GM23338 (cell line): ENCODE measurements at regions not wholly inside any gene's neighbourhood (a gene's known extent, or its start where the extent isn't known, plus 50 kb on each side); places are given as distances from the start of the nearest gene placed in this dataset.

Experiments
- ATAC-seq: fragments of 200-7000 bp; cut with Tn5 transposase; 3 replicates; pipeline ENCODE4 v1.9.1; 2020
- DNase-seq: peaks from one replicate; pipeline ENCODE4 v3.0.0-alpha.2; 2015; ENCODE audit warnings: low spot score
- H2AFZ ChIP-seq: fragments of 200-600 bp; sonication (generic); 2 replicates; pipeline ENCODE4 v1.8.0; 2016; ENCODE audit warnings: antibody characterized with exemption, mild to moderate bottlenecking, moderate library complexity
- H3F3A ChIP-seq: fragments of 200-600 bp; sonication (generic); replicated peaks from 2 replicates; pipeline ENCODE4 v1.8.0; 2017; ENCODE audit warnings: antibody characterized with exemption, mixed run types, low read depth
- H3K27ac ChIP-seq: fragments of 200-600 bp; sonication (generic); 2 replicates; pipeline ENCODE4 v1.6.1; 2016; ENCODE audit warnings: low read depth
- H3K27me3 ChIP-seq: fragments of 200-600 bp; sonication (generic); 2 replicates; pipeline ENCODE4 v1.8.0; 2016; ENCODE audit warnings: mild to moderate bottlenecking, mixed run types, moderate library complexity; ENCODE audit not compliant: insufficient read depth
- H3K36me3 ChIP-seq: fragments of 200-600 bp; sonication (generic); 2 replicates; pipeline ENCODE4 v1.8.0; 2016; ENCODE audit warnings: mild to moderate bottlenecking; ENCODE audit not compliant: insufficient read depth
- H3K4me1 ChIP-seq: fragments of 200-600 bp; sonication (generic); 2 replicates; pipeline ENCODE4 v1.8.0; 2016; ENCODE audit warnings: mild to moderate bottlenecking, moderate library complexity; ENCODE audit not compliant: insufficient read depth
- H3K4me2 ChIP-seq: fragments of 200-600 bp; sonication (generic); 2 replicates; pipeline ENCODE4 v1.7.1; 2017; ENCODE audit warnings: mixed run types
- H3K4me3 ChIP-seq: fragments of 200-600 bp; sonication (generic); 2 replicates; pipeline ENCODE4 v1.6.1; 2016; ENCODE audit warnings: mixed run types
- H3K79me2 ChIP-seq: fragments of 200-600 bp; sonication (generic); replicated peaks from 2 replicates; pipeline ENCODE4 v1.8.0; 2017; ENCODE audit warnings: mild to moderate bottlenecking; ENCODE audit not compliant: insufficient read depth
- H3K9me2 ChIP-seq: fragments of 200-600 bp; sonication (generic); 2 replicates; pipeline ENCODE4 v1.8.0; 2017; ENCODE audit not compliant: insufficient read depth
- H4K20me1 ChIP-seq: fragments of 200-600 bp; sonication (generic); replicated peaks from 2 replicates; pipeline ENCODE4 v1.8.0; 2017; ENCODE audit warnings: mild to moderate bottlenecking; ENCODE audit not compliant: insufficient read depth
- H3K27ac Mint-ChIP-seq: 2 replicates; pipeline ENCODE4 v1.8.0; 2020; ENCODE audit warnings: inconsistent platforms, mild to moderate bottlenecking, moderate library complexity, mixed read lengths
- H3K27me3 Mint-ChIP-seq: 3 replicates; pipeline ENCODE4 v1.8.0; 2022; ENCODE audit warnings: low read depth, mild to moderate bottlenecking, moderate library complexity, mixed read lengths, inconsistent platforms; ENCODE audit not compliant: insufficient read depth, poor library complexity
- H3K36me3 Mint-ChIP-seq: 3 replicates; pipeline ENCODE4 v1.8.0; 2021; ENCODE audit warnings: low read depth, mild to moderate bottlenecking, inconsistent platforms, moderate library complexity, mixed read lengths
- H3K4me1 Mint-ChIP-seq: 3 replicates; pipeline ENCODE4 v1.8.0; 2020; ENCODE audit warnings: mild to moderate bottlenecking, inconsistent platforms, mixed read lengths
- H3K4me3 Mint-ChIP-seq: 3 replicates; pipeline ENCODE4 v1.8.0; 2021; ENCODE audit warnings: moderate library complexity, mild to moderate bottlenecking, inconsistent platforms, mixed read lengths
- H3K9me3 Mint-ChIP-seq: 3 replicates; pipeline ENCODE4 v1.8.0; 2020; ENCODE audit warnings: moderate library complexity, mild to moderate bottlenecking, inconsistent platforms, mixed read lengths
- CTCF ChIP-seq, 2 experiments: fragments of 200-600 bp in 1 of 2; sonication (generic) in 1 of 2; conservative IDR thresholded peaks; 2 replicates each; pipeline versions ENCODE4 v1.5.1 to v1.6.1; 2016 to 2017; ENCODE audit warnings: antibody characterized with exemption in 2 of 2, low read depth in 2 of 2, mild to moderate bottlenecking in 2 of 2, moderate library complexity in 1 of 2
- ETS1 ChIP-seq: IDR thresholded peaks from 2 replicates; pipeline ENCODE4 v1.6.1; 2016; ENCODE audit warnings: antibody characterized with exemption
- ZNF331 ChIP-seq: fragments of 250-450 bp; sonication (Bioruptor Pico); IDR thresholded peaks from 2 replicates; pipeline ENCODE4 v1.5.0; 2020; ENCODE audit warnings: low read depth, mild to moderate bottlenecking, moderate library complexity
- ZNF462 ChIP-seq: fragments of 250-450 bp; sonication (Bioruptor Pico); IDR thresholded peaks from 2 replicates; pipeline ENCODE4 v1.5.0; 2020; ENCODE audit warnings: mild to moderate bottlenecking, moderate library complexity

GRCh38 chr15:35752134-35752466, 206.1 kb upstream of the DPH6 start:
- Histone ChIP-seq H3K79me2 (no peaks in the 10 kb centered on the region), H3K4me1 (no peaks in the 10 kb centered on the region), H3F3A (no peaks in the 10 kb centered on the region), H3K36me3 (no peaks in the 10 kb centered on the region), H4K20me1 (no peaks in the 10 kb centered on the region), H2AFZ (no peak overlapping the region), H3K4me3 (no peak overlapping the region), H3K27me3 (no peaks in the 10 kb centered on the region), H3K27ac (no peak overlapping the region), H3K4me2 (no peak overlapping the region), H3K9me2 (peaks cover 4% of the 10 kb centered on the region; the same call in 1 of the 2 replicates)
- Mint-ChIP-seq H3K4me1 (peaks cover 14% of the 10 kb centered on the region), H3K36me3 (peaks cover 8% of the 10 kb centered on the region; the same call in 2 of the 3 replicates), H3K4me3 (no peak overlapping the region), H3K27me3 (peaks cover 5% of the 10 kb centered on the region), H3K9me3 (no peaks in the 10 kb centered on the region), H3K27ac (no peak overlapping the region)
- TF ChIP-seq CTCF (conservative IDR thresholded peaks at IDR 0.05; ENCODE audit: low read depth in 2 of 2), result no peak
- TF ChIP-seq ETS1, result no peak
- no peak for TF ChIP-seq ZNF462 (CRISPR knock-in tag)
- no peak for TF ChIP-seq ZNF331 (CRISPR knock-in tag)
- ATAC-seq, result peak; percentile 45
- DNase-seq, result peak; percentile 10
